ENCODE measurements at regions not wholly inside any gene's neighbourhood (a gene's known extent, or its start where the extent isn't known, plus 50 kb on each side); places are given as distances from the start of the nearest gene placed in this dataset.

GRCh38 chr22:49055406-49055805 lies 772.3 kb downstream of the BRD1 start:
- no peak for ATAC-seq (replicated peaks in 6 of 8)
- Histone ChIP-seq H3K4me3 (no peak overlapping the region), H3K4me1 (replicated peaks in 1 of 2) (no peaks in the 10 kb centered on the region), H3K27ac (no peak overlapping the region)
- 0 to 67% (median 33%) methylated on average over 1 to 3 of the region's 6 CpGs; no CpG with 5 or more reads in 3 of the 10 experiments for WGBS, 10 experiments
- in situ Hi-C loops (cut with MboI; ENCODE audit: low pct_unique_long_range_greater_than_20kb in 2 of 9, low sequenced_read_pairs in 9 of 9, unreplicated experiment in 9 of 9) = loop anchor here in 2 of 9 experiments (25.0 kb wide), 2 partner anchors 107 to 257 kb away; no protein-coding TSS in a partner anchor

GRCh38 chr22:49053578-49053977 lies 774.1 kb downstream of the BRD1 start:
- peak in 2 of 8 experiments; percentile 82 to 92 for ATAC-seq (replicated peaks in 6 of 8)
- Histone ChIP-seq H3K27ac (no peak overlapping the region), H3K4me3 (no peak overlapping the region), H3K4me1 (replicated peaks in 1 of 2) (no peaks in the 10 kb centered on the region)
- 0 to 70% (median 50%) methylated on average over 1 to 3 of the region's 3 CpGs; no CpG with 5 or more reads in 1 of the 10 experiments for WGBS, 10 experiments
- in situ Hi-C loops (cut with MboI; ENCODE audit: low pct_unique_long_range_greater_than_20kb in 2 of 9, low sequenced_read_pairs in 9 of 9, unreplicated experiment in 9 of 9) = loop anchor here in 2 of 9 experiments (25.0 kb wide), 2 partner anchors 109 to 259 kb away; no protein-coding TSS in a partner anchor

- WGBS, 10 experiments = 30 to 100% (median 60%) methylated on average over 1 to 9 of the region's 12 CpGs; no CpG with 5 or more reads in 3 of the 10 experiments
- Histone ChIP-seq H3K4me1 (replicated peaks in 1 of 2) (no peaks in the 10 kb centered on the region), H3K4me3 (no peak overlapping the region), H3K27ac (no peak overlapping the region)
- in situ Hi-C loops (cut with MboI; ENCODE audit: low pct_unique_long_range_greater_than_20kb in 2 of 9, low sequenced_read_pairs in 9 of 9, unreplicated experiment in 9 of 9) = loop anchor here in 2 of 9 experiments (25.0 kb wide), 2 partner anchors 110 to 260 kb away; no protein-coding TSS in a partner anchor
- no peak for ATAC-seq (replicated peaks in 6 of 8)
Observed at GRCh38 chr22:49052560-49052959, 775.1 kb downstream of the BRD1 start.

GRCh38 chr22:49052023-49052538 lies 775.6 kb downstream of the BRD1 start:
- in situ Hi-C loops (cut with MboI; ENCODE audit: low pct_unique_long_range_greater_than_20kb in 2 of 9, low sequenced_read_pairs in 9 of 9, unreplicated experiment in 9 of 9) = loop anchor here in 2 of 9 experiments (25.0 kb wide), 2 partner anchors 110 to 260 kb away; no protein-coding TSS in a partner anchor
- WGBS, 10 experiments = 0 to 93% (median 80%) methylated on average over 1 to 14 of the region's 36 CpGs; no CpG with 5 or more reads in 3 of the 10 experiments
- Histone ChIP-seq H3K4me1 (replicated peaks in 1 of 2) (no peaks in the 10 kb centered on the region), H3K4me3 (no peak overlapping the region), H3K27ac (no peak overlapping the region)
- no peak for ATAC-seq (replicated peaks in 6 of 8)

- no peak overlapping the region for H3K4me3 ChIP-seq
- no peaks in the 10 kb centered on the region for H3K4me1 ChIP-seq (replicated peaks in 1 of 2)
- 58 to 100% (median 85%) methylated on average over 1 to 14 of the region's 31 CpGs; no CpG with 5 or more reads in 4 of the 10 experiments for WGBS, 10 experiments
- no peak for ATAC-seq (replicated peaks in 6 of 8)
- H3K27ac ChIP-seq = no peak overlapping the region
- in situ Hi-C loops (cut with MboI; ENCODE audit: low pct_unique_long_range_greater_than_20kb in 2 of 9, low sequenced_read_pairs in 9 of 9, unreplicated experiment in 9 of 9) = loop anchor here in 2 of 9 experiments (25.0 kb wide), 2 partner anchors 111 to 261 kb away; no protein-coding TSS in a partner anchor
Observed at GRCh38 chr22:49051491-49052022, 776.1 kb downstream of the BRD1 start.

- in situ Hi-C loops (cut with MboI; ENCODE audit: low pct_unique_long_range_greater_than_20kb in 2 of 9, low sequenced_read_pairs in 9 of 9, unreplicated experiment in 9 of 9) = loop anchor here in 3 of 9 experiments (25.0 kb wide), 3 partner anchors 113 to 263 kb away; no protein-coding TSS in a partner anchor
- H3K4me1 ChIP-seq (replicated peaks in 1 of 2) = no peaks in the 10 kb centered on the region
- 12 to 96% (median 61%) methylated on average over 1 to 12 of the region's 12 CpGs; no CpG with 5 or more reads in 4 of the 10 experiments for WGBS, 10 experiments
- H3K27ac ChIP-seq = no peak overlapping the region
- no peak for ATAC-seq (replicated peaks in 6 of 8)
- H3K4me3 ChIP-seq = no peak overlapping the region
Observed at GRCh38 chr22:49049691-49050090, 778.0 kb downstream of the BRD1 start.

GRCh38 chr22:49048591-49048990 lies 779.1 kb downstream of the BRD1 start:
- ATAC-seq (replicated peaks in 6 of 8) = no peak
- Histone ChIP-seq H3K4me1 (replicated peaks in 1 of 2) (no peaks in the 10 kb centered on the region), H3K4me3 (no peak overlapping the region), H3K27ac (no peak overlapping the region)
- 20 to 100% (median 42%) methylated on average over 1 to 7 of the region's 11 CpGs; no CpG with 5 or more reads in 5 of the 10 experiments for WGBS, 10 experiments
- in situ Hi-C loops (cut with MboI; ENCODE audit: low pct_unique_long_range_greater_than_20kb in 2 of 9, low sequenced_read_pairs in 9 of 9, unreplicated experiment in 9 of 9) = loop anchor here in 1 of 9 experiments (25.0 kb wide), 1 partner anchor 239 kb away; no protein-coding TSS in a partner anchor

DNA sequence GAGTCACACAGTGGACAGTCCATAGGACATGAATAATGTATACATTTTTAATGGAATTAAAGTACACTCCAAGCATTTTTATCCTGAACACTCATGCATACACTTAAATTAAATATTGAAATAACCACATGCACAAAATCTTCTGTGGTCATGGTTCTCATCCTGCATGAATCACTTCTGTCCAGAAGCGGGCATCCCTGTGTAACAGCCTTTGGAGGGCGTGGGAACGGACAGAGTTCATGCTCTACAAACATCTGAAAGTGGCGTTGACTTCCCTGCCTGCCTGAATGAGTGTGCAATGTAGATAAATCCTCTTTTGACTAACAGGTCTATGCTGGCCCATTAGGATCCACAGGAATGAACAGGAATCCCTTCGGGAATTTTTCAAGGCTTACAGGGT lies 780.2 kb downstream of the BRD1 start:
- H3K27ac ChIP-seq = no peak overlapping the region
- H3K4me3 ChIP-seq = no peak overlapping the region
- no peaks in the 10 kb centered on the region for H3K4me1 ChIP-seq (replicated peaks in 1 of 2)
- in situ Hi-C loops (cut with MboI; ENCODE audit: low pct_unique_long_range_greater_than_20kb in 2 of 9, low sequenced_read_pairs in 9 of 9, unreplicated experiment in 9 of 9) = loop anchor here in 1 of 9 experiments (25.0 kb wide), 1 partner anchor 240 kb away; no protein-coding TSS in a partner anchor
- WGBS, 10 experiments = 0 to 78% (median 31%) methylated on average over 1 to 5 of the region's 5 CpGs; no CpG with 5 or more reads in 1 of the 10 experiments
- peak in 3 of 8 experiments; percentile 12 to 84 (median 83) for ATAC-seq (replicated peaks in 6 of 8)

DNA sequence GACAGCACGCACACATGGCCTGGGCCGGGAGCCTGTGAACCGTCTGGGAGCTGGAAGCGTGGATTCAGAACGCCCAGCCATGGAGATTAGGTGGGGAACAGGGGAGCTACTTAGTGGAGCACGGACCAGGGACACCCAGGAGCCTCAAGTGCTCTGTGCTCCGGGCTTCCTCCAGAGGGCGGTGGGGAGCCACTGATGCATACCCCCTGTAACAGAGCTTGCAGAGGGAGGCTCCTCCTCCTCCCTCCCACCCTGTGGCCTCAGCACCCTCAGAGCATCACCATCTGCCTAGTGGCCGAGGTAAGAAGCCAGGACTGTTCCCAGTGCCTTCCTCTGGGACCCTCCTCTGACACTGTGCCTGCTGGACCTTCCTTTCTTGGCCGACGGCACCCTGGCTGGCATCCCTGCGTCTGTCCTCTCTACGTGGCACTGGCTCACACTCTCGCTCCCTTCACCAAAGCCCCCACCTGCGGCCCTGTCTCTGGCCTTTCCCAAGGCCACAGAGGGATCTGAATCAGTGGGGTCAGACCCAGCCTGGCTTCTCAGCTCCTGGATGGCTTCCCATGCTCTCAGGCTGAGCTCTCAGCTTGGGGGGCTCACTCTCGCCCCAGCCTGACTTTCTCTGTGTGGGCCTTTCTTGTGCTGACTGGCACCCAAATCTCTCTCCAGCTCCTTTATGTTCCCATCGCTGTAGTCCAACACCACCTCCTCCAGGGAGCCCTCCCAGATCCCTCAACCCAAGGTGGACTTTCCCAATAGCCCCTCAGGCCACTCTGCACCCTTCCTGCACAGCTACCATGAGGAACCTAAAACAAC lies 780.9 kb downstream of the BRD1 start:
- ATAC-seq (replicated peaks in 6 of 8) = peak in 5 of 8 experiments; percentile 59 to 96 (median 73)
- no peak overlapping the region for H3K4me3 ChIP-seq

DNA sequence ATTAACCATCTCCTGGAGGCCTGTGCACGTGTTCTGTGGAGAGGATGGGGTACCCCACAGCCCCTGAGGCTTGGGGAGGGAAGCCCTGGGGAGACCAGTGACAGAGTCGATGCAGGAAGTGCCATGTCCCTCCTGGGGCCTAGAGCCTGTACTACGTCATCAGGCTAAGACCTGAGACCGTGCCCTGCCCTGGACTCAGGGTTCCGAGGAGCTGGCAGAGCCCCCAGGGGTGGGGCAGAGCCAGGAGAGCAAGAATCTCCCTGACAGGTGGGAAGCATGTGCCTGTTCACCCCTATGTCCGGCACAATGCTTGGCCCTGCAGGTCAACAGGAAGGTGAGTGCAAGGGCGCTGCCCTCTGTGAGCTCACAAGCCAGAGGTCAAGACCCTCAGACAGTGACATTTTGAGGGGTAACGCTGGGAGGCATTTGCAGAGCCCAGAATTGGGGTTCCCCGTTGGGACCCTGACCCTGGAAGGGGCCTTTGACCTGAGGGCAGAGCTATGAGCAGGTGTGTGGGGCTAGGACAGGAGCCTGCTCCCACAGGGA lies 781.6 kb downstream of the BRD1 start:
- in situ Hi-C loops (cut with MboI; ENCODE audit: low pct_unique_long_range_greater_than_20kb in 2 of 9, low sequenced_read_pairs in 9 of 9, unreplicated experiment in 9 of 9) = loop anchor here in 1 of 9 experiments (25.0 kb wide), 1 partner anchor 241 kb away; no protein-coding TSS in a partner anchor
- no peak overlapping the region for H3K27ac ChIP-seq
- no peaks in the 10 kb centered on the region for H3K4me1 ChIP-seq (replicated peaks in 1 of 2)
- H3K4me3 ChIP-seq = no peak overlapping the region
- peak in 1 of 8 experiments; percentile 1 for ATAC-seq (replicated peaks in 6 of 8)
- WGBS, 10 experiments = 0 to 90% (median 7%) methylated on average over 1 to 3 of the region's 9 CpGs; no CpG with 5 or more reads in 2 of the 10 experiments

More for the DNA sequence above, 780.9 kb downstream of the BRD1 start:
- Histone ChIP-seq H3K27ac (no peak overlapping the region), H3K4me1 (replicated peaks in 1 of 2) (no peaks in the 10 kb centered on the region)
- in situ Hi-C loops (cut with MboI; ENCODE audit: low pct_unique_long_range_greater_than_20kb in 2 of 9, low sequenced_read_pairs in 9 of 9, unreplicated experiment in 9 of 9) = loop anchor here in 1 of 9 experiments (25.0 kb wide), 1 partner anchor 241 kb away; no protein-coding TSS in a partner anchor
- 0 to 70% (median 44%) methylated on average over 2 to 11 of the region's 17 CpGs; no CpG with 5 or more reads in 4 of the 10 experiments for WGBS, 10 experiments

DNA sequence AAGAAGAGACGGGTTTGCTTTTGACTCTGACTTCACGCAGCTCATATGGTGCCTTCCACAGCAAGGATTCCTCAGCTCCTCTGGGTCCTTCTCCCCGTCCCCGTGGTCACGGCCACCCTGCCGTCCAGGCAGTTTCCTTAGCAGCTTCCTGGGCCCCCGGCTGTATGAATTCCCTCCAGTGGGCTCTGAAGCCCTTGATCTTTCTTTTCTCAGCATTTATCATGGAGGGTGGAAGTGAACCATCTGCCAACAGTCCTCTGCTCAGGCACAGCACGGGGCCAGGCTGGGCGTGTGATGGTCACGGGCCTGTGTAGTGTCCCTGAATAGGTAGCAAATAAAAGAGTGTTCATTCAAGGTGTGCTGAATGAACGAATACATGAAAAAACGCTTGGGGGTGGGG lies 782.4 kb downstream of the BRD1 start:
- no peaks in the 10 kb centered on the region for H3K4me1 ChIP-seq (replicated peaks in 1 of 2)
- in situ Hi-C loops (cut with MboI; ENCODE audit: low pct_unique_long_range_greater_than_20kb in 2 of 9, low sequenced_read_pairs in 9 of 9, unreplicated experiment in 9 of 9) = loop anchor here in 1 of 9 experiments (25.0 kb wide), 1 partner anchor 242 kb away; no protein-coding TSS in a partner anchor
- ATAC-seq (replicated peaks in 6 of 8) = no peak
- WGBS, 10 experiments = 0 to 88% (median 30%) methylated on average over 1 to 11 of the region's 12 CpGs; no CpG with 5 or more reads in 3 of the 10 experiments
- no peak overlapping the region for H3K4me3 ChIP-seq
- no peak overlapping the region for H3K27ac ChIP-seq

- Histone ChIP-seq H3K4me3 (no peak overlapping the region), H3K4me1 (replicated peaks in 1 of 2) (no peaks in the 10 kb centered on the region), H3K27ac (no peak overlapping the region)
- ATAC-seq (replicated peaks in 6 of 8) = no peak
- in situ Hi-C loops (cut with MboI; ENCODE audit: low pct_unique_long_range_greater_than_20kb in 2 of 9, low sequenced_read_pairs in 9 of 9, unreplicated experiment in 9 of 9) = loop anchor here in 1 of 9 experiments (25.0 kb wide), 1 partner anchor 243 kb away; no protein-coding TSS in a partner anchor
- 25 to 100% (median 50%) methylated on average over 1 to 3 of the region's 12 CpGs; no CpG with 5 or more reads in 5 of the 10 experiments for WGBS, 10 experiments
Observed at GRCh38 chr22:49044776-49045175, 782.9 kb downstream of the BRD1 start.
